ENCODE measurements at regions not wholly inside any gene's neighbourhood (a gene's known extent, or its start where the extent isn't known, plus 50 kb on each side); places are given as distances from the start of the nearest gene placed in this dataset.

DNA sequence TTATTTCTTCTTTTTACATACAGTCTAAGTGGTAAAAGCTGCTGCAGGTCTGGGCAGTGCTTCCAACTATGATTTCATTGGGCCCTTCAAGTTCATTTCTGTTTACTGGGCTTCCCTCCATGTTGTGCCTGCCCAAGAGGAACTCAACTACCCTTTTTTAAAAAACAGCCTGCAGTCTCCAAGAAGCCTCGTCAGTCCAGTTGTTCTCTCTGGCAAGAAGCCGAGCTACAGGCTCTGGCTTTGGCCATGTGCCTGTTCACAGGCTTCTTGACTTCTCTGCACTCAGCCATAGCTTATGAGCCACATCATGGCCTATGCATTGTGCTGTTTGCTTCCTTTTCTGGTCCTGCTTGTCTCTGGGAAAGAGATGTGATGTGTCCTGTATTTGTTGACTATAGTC, 119.7 kb upstream of the PJA2 start:
- DNase-seq, result no peak

DNA sequence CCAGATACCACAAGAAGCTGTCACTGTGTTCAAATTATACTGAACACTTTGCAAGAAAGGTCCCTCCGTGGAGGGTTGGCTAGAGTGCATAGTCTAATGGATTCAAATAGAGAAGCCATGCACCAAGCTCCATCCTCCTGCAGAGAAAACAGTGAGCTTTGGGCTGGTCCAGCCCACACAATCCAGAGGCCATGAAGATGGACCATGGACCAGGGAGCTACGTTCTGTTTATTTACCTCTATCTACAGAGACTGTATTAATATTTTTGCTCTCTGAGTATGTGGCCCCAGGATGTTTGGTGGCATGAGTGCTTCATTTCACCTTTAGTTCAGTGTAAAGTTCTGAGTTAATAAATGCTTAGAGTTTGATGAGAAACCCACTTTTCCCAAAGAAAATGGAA, 114.8 kb upstream of the PJA2 start:
- no peak for DNase-seq

DNA sequence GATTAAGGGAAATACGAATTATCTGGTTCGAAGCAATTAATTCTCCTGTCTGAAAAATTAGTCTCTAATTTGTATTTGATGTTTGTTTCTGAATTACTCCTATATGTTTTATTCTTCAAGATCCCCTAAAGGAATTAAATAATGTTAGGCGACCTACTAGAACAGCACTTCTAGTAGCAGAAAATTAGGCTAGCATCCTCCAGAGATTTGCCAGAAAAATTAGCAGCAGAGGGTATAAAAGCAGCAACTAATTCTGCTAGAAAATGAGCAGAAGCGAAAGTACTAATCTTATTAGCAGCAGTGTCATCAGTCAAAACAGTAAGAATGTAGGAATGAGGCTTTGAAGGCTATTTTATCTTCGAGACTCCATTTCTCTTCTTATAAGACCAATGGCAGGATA, 114.3 kb upstream of the PJA2 start:
- no peak for DNase-seq

DNA sequence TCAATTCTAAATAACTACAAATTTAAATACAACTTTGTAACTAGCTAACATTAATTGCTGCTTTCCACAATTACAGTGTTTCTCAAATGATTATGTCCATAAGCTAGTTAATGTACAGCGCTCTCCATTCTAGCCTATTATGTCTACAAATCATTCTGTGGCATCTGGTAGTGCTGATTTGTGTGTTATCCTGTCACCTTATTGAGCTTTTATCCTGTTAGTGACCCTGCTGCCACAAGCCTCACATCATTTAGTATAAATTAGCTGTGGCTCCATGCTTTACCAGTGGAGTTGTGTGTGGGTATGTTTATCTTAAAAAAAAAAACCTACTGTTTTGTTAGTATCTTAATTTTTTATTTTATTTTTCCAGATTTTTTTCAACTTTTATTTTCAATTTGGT, 112.6 kb upstream of the PJA2 start:
- no peak for DNase-seq

DNA sequence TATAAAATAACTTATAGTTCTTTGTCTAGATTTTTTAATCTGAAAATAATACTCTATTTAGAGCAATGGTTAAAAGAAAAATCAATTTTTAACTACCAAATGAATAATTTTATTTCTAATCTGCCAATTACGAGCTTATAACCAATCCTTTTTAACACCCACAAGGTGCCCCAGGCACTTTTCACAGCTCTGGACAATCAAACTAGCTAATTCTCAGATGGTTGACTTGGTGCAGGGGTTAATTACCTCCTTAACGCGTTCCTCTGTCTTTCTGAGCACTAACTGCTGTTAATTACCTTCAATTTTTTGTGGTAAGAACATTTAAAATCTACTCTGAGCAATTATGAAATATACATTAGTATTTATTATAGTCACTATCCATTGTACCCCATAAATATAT, 109.6 kb upstream of the PJA2 start:
- no peak for DNase-seq

DNA sequence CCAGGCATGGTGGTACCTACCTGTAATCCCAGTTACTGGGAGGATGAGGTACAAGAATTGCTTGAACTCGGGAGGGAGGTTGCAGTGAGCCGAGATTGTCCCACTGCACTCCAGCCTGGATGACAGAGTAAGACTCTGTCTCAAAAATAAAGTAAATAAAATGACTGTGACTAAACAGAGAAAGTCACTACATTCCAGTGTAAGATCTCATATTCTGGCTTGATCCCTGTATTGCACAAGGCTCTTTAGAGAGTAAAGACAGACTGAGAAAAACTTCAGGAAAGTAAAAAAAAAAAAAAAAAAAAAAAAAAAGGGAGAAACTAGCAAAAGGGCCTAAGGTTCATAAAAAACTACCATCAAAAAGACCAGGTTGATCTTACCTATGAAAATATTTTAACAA, 106.6 kb upstream of the PJA2 start:
- DNase-seq, result no peak

DNA sequence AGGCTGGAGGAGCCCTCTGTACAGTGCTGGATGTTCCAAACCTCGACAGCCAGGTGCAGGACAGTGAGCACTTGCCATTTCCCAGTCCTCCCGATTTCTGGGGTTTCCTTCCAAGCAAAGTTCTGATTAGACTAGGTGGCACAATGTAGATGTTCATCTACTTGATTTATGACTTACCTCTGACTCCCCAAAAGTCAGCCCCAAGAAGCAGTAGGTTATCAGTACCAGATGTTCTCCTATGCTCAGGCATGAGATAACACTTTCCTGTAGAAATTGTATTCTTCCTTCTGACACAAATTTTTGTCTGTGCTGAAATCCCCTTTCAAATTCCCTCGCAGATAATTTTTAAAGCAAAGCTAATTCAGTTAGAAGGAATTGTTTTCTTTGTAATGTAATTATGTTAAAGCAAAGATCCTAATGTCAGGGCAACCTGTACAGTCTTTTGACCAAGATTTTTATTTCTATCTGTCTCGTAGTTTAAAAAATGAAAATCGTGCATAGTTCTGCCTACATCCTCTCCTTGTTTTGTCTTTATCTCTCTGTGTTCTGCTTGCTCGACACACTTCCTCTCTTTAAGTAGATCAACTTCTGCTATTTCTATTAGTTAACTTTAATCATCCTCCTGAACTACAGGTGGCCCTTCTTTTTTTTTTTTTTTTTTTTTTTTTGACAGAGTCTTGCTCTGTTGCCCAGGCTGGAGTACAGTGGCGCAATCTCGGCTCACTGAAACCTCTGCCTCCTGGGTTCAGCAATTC, 102.4 kb upstream of the PJA2 start:
- DNase-seq, result no peak

DNA sequence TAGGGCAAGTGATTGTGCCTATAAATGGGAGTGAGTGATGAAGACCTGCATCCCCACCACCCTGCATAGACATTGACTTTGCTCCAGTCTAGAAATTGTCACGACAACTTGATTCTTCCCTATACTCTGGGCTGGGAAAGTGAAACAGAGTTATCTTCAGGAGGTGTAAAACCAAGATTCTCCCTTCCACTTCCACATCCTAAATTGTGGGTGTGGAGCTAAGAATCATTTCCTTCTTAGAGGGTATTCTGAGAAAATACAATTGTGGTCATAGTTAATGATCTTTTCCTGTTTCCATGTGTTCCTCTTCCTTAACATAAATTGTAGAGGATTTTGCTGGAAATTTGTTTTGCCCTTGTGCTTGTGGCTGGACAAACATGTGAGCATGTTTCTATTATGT, 96.8 kb upstream of the PJA2 start:
- DNase-seq, result no peak

DNA sequence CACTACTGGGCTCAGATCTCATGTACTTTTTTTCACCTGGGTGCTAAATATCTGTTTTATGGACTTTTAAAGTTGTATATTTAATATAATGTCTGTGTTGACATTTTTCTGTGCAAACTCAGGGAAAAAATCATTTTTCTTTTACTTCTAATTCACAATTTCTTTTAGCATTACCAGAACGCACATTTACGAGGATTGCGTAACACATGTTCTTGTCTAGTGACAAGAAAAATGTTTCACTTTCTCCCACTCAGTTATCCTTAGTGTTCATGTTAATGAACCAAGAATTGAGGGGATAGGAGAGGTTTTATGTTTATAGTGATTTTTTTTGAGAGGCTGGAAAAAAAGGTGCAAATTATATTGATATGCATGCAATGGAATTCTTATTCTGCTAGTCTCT, 86.3 kb upstream of the PJA2 start:
- DNase-seq, result no peak

DNA sequence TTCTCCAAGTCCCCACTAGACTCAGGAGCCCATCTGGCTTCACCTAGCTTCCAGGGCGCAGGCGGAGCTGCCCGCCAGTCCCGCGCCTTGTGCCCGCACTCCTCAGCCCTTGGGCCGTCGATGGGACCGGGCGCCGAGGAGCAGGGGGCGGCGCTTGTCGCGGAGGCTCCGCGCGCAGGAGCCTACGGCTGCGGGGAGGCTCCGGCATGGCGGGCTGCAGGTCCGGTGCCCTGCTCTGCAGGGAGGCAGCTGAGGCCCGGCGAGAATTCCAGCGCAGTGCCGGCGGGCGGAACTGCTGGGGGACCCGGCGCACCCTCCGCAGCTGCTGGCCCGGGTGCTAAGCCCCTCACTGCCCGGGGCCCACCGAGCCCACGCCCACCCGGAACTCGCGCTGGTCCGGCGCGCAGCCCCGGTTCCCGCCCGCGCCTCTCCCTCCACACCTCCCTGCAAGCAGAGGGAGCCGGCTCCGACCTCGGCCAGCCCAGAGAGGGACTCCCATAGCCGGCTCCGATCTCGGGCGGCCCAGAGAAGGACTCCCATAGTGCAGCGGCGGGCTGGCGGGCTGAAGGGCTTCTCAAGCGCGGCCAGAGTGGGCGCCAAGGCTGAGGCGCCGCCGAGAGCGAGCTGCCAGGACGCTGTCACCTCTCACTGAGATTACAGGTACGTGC, 78.1 kb upstream of the PJA2 start:
- DNase-seq, result no peak

DNA sequence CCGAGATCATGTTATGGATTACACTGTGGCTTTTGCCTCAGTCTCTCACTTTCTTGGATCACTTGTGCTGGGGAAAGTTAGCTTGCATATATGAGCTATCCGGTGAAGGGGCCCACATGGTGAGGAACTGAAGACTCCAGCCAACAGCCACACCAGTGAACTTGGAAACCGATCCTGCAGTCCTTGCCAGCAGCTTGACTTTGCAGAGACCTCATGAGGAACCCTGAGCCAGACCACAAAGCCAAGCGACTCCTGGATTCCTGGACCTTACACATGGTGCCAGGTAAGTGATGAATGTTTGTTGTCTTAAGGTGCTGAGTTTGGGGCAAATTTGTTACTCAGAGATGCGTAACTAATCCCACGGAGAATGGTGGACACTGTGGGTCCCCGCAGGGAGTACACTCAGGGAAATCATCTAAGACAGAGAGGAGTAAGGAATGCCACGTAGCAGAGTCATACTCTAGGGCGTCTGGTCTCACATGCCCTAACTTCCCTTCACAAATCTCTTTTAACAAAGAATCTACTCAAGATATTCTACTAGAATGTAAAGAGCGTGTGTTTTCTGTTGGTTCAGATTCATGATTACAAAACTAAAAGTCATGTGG, 76.5 kb upstream of the PJA2 start:
- no peak for DNase-seq

DNA sequence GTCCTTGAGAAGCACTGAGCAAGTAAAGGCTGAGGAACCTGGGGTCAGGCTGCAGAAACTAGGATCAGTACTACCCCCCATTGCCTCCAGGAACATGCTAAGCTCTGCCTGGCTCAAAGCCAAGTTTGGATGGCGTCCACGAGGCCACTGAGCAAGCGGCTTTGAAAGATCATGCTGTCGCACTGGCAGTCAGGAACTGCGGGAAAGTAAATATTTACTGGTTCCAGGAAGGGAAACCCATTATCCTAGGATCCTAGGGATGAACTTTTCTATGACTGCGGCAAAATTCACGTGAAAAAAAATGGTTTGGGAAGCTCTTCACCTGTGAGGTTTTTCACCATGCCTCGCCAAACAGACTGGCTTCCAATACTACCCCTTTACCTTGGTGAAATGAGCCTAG, 75.3 kb upstream of the PJA2 start:
- peak; percentile 70 for DNase-seq

DNA sequence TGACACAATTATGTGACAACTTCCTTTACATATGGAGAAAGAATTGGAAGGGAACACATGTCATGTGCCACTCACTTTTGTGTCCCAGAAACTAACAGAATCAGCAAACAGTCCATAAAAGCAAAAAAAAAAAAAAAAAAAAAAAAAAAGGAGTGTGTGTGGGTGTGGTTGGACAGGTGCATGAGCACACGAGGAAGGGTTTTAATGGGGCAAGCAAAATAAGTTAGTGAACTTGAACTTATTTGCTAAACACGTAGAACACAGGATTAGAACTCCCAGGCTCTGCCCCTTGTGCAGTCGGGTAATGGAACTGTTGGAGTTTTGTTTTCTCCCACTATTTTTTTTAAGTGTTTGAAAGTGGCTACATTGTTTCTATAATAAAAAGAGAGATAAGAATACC, 74.8 kb upstream of the PJA2 start:
- no peak for DNase-seq

DNA sequence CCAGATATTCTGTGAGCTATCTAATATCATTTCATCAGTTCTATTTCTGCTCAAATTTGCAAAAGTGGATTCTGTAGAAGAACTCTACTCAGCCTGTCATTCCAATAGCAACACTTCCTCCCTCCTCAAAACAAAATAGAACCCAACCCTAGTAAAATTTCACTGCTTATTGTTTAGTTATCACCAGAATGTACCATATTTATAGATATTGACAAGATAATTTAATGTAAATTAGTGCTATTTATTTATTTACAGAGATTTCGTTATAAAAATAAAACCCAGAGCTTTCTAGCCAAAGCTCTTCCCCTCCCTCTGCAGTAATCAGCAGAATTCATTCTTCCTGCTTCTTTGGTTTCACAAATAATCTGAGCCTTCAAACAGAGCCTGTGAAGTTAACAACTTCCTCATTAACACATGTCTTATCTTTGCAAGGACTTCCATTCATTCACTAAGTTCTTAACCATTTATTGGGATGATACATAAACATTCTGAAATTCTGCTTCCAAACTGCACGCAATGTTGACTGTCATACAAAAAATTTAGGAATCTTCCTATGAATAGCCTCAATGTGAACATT, 73.7 kb upstream of the PJA2 start:
- DNase-seq, result no peak

DNA sequence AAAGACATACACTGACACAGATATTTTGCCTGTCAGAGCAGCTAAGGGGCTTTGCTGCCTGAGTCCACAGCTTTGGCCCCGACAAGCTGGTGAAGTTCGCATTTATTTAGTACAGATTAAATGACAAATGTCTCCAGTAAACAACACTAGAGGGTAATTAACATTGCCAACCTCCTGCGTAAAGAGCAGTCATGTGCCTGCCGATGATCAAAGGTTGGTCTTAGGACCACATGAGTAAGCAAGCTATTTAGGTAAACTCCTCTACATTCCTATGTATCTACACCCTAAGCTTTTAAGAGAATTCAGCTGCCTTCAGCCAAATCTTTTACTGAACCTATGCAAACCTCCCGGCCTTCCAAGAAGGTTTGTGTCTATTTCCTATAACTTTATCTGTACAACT, 73.0 kb upstream of the PJA2 start:
- no peak for DNase-seq

DNA sequence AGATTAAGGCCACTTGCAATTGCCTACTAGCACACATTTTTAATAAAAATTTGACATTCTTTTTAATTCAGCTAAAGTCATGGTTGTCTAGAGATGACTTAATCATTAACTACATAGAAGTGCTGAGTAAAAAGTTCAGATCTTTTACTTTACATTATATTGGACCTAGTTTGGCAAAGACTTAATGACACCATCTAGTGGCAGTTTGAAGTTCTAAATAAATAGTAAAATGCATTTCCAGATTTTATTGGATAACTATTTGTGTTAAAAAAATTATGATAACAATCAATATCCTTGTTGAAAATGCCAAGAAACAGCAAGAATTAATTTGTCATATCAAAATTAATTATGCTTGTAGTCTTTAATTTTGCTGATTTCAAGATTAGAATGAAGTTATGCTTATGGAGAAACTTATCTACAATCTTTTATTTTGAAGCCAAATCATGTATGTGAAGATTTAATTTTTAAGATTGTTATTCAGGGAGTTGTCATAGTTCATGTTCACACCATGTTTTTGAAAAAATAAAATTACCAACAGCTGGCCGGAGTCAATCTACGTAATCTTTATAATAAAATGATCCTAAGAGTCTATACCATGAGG, 69.6 kb upstream of the PJA2 start:
- DNase-seq, result no peak

DNA sequence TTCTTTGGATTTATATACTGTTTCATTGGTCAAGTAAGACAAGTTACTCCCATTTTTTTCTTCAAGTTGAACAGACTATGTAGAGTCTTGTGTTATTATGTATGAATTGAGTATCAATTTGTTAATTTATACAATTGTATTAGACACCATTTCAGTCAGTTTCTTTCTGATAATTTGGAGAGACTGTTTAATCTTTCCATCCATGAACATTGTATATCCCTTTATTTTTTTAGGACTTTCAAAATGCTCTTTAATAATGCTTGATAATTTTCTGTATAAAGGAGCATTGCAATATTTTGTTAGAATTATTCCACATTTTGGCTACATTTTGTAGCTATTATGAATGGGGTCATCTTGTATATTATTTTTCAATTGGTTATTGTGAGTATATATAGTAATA, 69.1 kb upstream of the PJA2 start:
- no peak for DNase-seq

DNA sequence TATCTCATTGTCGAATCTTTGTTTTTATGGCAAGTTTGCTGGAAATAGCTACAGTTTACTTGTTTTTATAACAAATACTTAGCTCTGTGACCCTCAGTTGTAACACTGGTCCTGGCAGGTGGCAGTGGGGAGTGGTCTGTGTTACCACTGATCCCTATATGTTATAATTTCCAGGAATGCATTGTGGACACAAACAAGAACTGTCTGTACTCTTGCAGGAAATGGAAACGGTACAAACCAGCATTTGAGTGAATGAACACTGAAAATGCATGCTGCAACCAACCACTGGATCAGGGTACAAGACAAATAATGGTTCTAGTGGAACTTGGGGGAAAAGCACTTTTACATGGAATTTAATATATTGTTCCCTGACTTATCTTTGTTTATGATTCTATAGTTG, 66.5 kb upstream of the PJA2 start:
- no peak for DNase-seq

DNA sequence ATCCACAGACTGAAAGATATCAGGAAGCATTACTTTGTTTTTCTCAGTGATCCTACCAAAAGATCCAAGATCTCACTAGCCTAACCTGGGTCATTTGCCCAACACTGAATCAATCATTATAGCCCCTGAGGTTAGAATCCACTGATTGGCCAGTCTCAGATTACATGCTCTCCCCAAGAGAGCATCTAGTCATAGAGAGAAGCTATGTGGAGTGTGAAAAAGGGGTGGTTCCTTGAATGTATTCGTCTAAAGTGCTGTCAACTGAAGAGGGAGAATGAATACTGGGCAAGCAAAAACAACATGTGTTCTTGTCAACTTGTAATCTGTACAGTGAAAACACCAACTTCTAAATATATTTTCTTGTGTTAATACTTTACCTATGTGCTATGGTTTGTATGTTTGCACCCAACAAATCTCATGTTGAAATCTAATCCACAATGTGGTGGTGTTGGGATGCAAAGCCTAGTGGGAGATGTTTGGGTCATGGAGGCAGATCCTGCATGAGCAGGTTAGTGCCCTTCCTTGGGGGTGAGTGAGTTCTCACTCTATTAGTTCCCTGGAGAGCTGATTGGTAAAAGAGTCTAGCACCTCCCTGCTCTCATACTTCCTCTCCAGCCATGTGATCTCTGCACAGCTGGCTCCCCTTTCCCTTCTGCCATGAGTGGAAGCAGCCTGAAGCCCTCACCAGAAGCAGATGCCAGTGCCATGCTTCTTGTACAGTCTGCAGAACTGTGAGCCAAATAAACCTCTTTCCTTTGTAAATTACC, 60.3 kb upstream of the PJA2 start:
- DNase-seq, result no peak

DNA sequence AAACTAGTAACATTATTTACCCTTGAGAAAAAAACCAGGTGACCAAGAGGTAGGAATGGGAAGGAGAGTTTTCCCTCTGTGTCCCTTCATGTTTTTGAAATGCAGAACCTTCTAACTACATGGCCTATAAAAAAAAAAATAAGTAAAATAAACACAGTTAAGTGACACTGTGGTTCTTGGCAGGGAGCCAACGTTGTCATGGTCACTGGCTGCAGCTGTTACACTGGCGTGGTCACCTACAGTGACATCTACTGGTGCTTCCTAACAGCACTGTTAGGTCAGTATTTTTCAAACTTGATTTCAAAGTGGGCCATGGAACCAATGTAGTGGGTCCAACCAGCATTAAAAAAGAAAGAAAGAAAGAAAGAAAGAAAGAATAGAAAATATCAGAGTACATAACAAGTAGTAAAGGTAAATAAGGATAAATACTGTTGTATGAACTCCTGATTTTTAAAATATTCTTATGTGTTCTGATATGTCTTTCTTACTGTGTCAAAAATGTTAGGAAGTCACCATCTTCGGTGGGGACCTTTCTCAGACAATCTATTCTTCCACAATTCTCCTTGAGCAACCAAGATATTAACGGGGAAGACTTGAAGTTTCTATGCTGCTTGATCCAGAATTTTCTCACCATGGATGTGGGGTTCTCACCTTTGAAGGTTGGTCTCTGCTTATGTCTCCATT, 59.1 kb upstream of the PJA2 start:
- peak; percentile 86 for DNase-seq

DNA sequence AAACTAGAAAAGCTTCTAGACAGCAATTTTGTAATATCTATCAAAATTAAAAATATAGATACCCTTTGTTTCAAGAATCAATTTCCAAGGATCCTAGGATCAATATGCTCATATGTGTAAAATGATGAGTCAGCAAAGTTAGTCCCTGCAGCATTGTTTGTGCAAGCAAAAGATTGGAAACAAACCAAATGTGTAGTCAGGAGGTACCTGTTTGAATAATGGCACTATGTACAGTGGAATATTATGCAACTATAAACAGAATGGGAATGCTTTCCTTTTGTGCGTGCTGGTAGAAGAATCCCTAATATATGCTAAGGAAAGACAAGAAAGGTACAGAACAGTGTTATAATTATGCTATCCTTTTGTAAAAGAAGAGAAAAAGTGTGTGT, 58.5 kb upstream of the PJA2 start:
- DNase-seq, result no peak

DNA sequence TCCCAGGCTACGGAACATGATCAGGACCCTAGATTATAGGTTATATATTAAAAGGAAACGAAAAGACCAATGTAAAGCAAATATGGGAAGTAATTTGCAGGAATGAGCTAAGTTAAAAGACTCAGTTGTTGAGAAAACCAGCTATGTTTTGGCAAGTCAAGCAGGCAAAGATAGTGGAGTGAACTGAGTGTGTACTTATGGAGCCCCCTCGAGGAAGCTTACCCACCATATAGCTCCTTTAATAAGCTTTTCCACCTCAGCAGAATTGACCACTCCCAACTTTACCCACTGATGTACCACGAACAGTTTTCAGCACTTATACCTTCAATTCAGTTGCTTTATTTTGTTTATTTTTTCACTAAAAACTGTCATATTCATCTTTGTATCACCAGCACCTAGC, 57.3 kb upstream of the PJA2 start:
- DNase-seq, result no peak

Measured in NCI-H510A treated with DMSO at 0.1 percent for 48 hours (cell line).